ENCODE measurements at regions not wholly inside any gene's neighbourhood (a gene's known extent, or its start where the extent isn't known, plus 50 kb on each side); places are given as distances from the start of the nearest gene placed in this dataset.
A peak's percentile ranks its signal among the peaks of the same experiment; 100 is the strongest.

DNA sequence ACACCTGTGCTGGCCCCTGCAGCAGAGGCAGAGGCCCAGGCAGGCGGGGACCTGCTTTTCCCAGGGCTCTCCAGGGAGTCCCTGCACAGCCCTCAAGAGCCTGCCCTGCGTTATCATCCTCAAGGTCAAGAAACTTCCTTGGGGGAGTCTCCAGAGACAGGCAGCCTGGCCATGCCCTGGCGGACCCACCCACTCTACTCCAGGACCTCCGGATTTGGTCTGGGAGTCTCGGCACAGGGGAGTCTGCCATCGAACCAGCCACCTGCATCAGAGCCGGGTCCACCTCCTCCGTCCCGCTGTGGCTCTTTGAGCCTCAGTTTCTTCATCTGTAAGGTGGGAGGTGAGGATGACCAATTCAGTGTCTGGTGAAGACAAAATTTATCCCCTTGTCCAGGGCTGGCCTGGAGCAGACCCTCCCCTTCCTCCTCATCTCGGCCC lies 75.3 kb upstream of the TNRC6C start:
- DNase-seq = no peak

DNA sequence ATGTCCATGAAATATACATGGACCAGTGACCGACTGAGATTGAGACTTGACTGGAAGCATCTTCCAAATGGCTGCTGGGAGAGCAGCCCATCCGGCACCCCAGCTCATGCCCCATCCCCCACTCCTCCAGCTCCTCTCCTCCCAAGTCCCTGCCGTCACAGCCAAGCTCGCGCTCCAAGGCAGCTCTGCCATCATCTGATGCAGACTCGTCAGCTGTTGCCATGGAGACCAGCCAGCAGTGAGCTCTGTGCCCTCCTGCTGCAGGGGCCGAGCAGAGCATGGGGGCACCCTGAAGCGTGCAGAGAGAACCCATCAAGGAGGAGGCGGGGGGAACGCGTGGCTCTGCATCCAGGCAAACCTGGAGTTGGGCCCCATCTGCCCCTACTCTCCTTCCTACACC lies 74.5 kb upstream of the TNRC6C start:
- peak; percentile 77 for DNase-seq

DNA sequence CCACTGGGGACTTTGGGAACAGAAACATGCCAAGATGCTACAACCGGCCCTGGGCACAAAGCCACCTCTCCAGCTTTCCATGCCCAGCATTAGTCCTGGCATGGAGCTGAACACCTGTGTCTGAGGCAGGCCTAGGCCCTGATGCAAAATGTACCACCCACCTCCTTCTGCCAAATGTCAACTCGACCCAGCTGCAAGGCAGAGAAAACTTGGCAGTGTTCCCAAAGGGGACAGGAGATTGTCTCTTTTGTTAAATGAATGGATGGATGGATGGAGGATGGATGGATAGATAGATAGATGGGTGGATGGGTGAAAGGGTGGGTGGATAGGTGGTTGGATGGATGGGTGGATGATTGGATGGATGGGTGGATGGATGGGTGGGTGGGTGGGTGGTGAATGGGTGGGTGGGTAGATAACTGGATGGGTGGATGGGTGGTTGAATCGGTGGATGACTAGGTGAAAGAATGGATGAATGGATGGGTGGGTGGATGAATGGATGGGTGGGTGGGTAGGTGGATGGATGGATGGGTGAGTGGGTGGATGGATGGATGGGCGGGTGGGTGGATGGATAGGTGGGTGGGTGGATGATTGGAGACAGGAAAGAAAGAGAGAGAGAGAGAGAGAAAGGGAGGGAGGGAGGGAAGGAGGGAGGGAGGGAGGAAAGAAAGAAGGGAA lies 73.4 kb upstream of the TNRC6C start:
- peak; percentile 90 for DNase-seq

DNA sequence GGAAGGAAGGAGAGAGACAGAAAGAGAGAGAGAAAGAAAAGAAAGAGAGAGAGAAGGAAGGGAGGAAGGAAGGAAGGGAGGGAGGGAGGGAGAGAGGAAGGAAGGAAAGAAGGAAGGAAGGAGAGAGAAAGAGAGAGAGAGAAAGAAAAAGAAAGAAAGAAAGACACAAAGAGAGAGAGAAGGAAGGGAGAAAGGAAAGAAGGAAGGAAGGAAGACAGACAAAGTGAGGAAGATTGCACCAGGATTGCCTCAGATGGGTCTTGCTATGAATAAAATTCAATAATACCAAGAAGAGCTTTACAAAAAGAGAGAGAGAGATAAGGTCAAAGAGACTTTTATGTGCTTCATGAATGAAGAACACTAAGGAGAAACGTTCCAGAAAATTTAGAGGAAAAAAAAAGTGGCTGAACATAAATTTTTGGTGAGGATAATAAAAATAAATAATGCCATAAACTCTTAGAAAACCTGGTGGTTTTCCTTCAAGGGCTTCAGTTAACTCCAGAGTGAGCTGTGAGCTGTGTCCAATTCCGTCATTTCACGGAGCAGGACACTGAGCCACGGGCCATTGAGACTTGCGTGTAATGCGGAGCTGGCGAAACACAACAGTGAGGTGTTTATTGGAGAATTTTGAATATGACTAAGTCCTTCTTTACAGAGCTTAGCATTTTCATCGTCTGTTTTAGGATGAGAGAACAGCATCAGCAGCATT lies 72.7 kb upstream of the TNRC6C start:
- DNase-seq = peak; percentile 24

DNA sequence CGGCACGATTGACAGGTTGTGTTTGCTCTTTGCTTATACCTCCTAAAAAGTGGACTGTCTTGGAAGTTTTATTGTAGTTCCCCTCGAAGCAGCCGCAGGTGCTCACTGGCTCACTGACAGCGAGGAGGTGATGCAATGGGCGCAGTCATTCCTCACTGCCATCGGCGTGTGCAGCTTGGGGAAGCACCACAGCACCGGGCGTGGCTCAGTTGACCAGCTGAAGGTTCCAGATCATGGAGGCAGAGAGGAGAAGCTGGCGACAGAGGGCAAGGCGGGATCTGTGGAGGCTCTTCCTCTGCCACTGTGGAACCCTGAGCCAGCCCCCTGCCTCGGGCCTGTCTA lies 72.1 kb upstream of the TNRC6C start:
- DNase-seq = no peak

DNA sequence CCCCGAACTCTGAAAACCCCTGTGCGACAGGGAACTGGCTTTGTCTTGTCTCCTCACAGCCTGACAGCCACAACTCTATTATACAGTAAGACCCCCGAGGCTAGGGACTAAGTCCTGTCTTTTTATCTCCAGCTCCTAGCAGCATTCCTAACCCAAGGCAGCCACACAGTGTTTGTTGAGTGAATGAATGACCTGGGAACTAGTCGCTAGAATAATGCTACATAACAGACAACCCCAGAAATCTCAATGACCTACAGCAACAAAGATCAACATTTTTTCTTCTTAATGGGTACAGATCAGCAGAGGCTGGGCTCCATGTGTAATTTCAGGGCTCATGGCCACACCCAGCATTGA lies 71.4 kb upstream of the TNRC6C start:
- DNase-seq = no peak

DNA sequence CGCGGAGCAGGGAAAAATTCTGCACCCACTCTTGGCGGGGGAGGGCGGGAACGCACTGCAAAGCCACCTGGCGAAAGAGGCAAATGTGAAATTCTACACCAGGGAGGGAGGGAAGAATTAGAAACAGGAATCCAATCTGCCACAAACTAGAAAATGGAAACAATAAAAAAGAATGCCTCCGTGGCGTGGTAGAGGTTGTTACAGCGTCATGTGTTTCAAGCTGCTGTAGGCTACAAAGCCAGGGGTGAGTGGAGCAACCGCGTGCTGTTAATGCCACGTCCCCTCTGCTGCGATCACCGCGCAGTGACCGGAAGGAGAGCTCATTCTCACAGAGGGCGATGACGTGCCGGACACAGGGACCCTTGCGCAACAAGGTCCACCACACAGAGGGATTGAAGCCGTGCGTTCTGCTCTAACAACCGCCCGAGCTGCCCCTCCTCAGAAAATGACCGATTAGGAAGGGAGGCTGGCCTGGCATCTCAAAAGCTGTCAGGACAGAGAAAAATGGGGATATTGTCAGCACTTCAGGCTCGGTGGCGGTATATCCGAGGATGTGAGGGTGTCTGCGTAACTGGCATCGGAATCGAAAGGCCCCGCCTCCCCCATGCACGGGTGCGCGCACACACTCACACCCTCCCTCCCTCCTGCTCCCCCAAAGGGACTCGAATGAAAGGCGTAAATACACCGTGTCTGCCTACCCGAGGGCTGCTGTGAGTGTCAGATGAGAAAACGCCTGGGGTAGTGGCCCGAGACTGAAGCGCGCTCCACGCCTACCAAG lies 70.8 kb upstream of the TNRC6C start:
- DNase-seq = peak; percentile 72

DNA sequence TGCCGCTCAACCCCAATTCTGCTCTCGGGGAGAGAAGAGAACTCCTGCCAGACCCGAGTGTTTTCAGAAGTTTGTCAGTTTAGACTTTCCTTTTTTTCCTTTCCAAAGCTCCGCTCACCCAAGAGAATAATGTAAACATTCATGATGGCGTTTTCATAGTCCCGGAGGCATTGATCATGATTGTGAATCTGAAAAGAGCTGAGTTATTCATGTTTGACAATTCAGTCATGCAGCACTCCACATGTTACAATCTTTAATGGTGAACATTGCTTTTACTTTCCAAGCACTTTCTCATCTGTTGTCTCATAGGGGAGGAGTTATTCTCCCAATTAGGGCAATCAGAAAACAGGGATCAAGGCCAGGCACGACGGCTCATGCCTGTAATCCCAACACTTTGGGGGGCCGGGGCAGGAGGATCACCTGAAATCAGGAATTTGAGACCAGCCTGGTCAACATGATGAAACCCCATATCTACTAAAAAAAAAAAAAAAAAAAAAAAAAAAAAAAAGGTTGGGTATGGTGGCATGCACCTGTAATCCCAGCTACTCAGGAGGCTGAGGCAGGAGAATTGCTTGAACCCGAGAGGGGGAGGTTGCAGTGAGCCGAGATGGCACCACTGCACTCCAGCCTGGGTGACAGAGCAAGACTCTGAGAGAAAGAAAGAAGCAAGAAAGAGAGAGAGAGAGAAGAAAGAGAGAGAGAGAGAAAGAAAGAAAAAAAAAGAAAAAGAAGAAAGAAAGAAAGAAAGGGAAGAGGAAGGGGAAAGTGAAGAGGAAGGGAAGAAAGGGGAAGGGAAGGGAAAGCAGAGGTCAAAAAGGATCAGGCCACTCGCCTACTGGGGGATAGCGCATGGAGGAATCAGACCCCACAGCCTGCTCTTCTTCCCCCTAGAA lies 70.0 kb upstream of the TNRC6C start:
- DNase-seq = no peak

DNA sequence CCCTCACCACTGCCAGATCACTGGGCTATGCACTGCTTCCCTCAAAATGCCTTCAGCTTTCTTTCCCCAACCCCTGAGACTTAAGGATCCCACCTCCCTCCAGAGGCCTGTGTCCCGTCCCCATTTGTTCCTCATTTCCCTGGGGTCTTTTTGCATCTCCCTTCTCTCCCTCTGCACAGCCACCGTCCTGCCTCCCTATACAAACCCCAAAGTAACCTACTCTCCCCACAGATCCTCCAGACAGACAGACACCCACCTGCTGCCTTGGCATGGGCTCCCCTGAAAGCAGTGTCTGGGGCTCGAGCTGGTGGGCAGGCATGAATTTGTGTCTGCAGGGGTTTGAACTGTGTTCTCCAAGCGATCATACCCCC lies 69.4 kb upstream of the TNRC6C start:
- no peak for DNase-seq

DNA sequence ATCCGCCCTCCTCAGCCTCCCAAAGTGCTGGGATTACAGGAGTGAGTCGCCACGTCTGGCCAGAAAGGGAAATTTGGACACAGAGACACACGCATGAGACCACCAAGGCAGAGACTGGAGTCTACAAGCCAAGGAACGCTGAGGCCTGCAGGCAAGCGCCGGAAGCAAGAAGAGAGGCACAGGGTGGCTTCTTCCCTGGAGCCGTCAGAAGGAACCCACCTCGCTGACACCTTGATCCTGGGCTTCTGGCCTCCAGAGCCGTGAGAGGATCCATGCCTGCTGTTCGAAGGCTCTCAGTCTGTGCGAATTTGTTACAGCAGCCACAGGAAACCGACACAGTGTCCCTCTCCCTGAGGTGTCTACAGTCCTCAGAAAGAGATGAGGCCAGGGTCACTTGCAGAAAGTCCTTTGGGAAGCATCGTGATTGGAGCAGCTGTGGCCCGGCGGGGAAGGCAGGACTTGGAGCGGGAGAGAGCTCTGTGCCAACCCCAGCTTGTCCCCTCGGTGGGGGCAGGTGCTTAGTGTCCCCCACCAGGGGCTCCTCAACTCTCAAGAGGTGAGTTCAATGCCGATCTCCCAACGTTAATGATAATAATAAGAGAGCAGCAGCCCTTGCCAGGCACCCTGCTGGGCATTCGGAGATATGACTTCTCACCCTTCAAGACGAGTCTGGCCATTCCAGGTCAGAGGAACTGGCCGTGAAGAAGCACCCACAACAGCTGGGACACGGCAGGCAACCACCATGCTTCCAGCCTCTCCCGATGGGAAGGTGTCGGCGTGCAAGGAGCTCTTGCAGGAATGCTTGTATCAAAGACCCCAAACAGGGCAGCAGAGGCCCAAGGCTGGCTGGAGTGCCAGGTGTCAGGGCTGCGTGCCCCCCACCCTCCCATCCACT lies 68.4 kb upstream of the TNRC6C start:
- no peak for DNase-seq

DNA sequence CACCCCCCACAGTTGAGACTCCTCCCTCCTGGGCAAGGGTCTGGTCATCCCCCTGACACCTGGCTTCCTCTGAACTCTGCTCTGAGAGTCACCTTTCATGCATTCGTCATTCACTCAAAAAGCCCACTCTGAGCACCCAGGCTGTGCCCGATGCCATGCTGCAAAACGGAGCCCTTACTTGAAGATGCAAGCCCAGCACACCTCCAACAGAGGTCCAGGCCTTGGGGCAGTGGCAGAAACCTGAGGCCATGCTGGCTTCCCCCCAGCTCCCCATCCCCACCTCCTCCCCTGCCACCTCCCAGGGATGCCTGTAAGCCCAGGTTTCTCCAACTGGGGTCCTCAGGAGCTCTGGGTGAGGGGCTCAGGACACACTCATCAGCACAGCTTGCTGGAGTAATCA lies 67.7 kb upstream of the TNRC6C start:
- no peak for DNase-seq

DNA sequence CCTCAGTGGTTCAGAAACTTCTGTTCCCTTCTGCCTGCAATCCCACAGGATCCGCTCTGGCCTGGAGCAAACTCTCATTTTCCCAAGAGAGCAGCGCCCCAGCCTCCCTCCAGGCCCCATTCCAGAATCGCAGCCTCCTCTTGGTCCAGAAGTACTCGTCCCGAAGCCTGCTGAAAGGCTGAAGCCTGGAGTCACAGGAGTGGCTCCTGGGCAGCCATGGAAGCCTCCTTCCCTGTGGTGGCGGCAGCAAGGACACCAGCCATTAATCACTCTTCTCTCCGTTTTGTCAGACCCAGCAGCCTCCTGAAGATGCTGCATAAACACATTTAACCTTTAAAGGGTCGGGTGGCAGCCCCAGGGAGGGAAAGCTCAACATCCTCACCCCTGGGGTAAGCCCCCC lies 66.9 kb upstream of the TNRC6C start:
- no peak for DNase-seq

DNA sequence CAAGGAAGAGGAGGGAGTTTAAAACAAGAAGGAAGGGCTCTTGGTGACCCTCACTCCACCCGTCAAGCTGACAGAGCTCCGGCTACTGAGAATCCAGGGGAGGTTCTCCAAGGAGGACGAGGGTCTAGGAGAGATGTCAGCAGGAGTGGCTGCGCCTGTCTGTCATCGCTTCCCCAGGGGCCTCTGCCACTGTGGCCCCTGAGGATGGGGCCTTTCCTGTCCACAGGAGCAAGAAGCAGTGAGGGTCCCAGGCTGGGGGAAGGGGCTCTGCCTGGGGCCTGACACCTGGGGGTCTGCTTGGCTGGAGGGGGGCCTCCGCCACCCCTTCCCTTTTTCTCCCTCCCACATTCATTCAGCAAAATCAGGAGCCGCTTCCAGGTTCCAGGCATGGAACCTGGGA lies 66.5 kb upstream of the TNRC6C start:
- no peak for DNase-seq

DNA sequence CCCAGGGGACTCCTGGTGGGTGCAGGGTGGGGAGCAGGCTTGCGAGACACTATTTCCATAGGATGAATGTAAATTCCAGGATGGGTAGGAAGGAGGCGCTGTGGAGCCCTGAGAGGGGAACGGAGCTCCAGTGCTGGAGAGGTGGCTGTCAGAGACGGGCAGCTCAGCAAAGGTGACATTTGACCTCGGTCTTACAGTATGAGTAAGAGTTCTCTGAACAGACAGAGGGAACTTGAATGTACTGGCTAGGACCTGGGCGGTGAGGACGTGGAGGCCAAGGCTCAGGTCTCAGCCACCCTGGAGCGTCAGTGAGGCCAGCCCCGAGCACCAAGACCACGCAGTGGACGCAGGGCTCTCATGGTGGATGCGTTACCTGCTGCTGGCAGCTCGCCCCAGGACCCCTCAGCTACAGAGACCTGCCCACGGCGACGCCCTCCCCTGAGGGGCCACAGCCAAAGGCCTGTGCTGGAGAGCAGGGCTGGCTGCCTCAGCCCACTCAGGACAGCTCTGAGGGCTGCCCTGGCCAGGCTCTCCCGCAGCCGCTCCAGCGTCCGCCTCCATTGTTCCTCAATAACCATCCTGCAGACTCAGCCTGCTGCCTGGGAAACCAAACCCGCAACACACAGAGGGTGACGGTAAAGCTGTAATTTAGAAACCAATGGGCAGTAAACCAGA lies 65.9 kb upstream of the TNRC6C start:
- DNase-seq = peak; percentile 11

DNA sequence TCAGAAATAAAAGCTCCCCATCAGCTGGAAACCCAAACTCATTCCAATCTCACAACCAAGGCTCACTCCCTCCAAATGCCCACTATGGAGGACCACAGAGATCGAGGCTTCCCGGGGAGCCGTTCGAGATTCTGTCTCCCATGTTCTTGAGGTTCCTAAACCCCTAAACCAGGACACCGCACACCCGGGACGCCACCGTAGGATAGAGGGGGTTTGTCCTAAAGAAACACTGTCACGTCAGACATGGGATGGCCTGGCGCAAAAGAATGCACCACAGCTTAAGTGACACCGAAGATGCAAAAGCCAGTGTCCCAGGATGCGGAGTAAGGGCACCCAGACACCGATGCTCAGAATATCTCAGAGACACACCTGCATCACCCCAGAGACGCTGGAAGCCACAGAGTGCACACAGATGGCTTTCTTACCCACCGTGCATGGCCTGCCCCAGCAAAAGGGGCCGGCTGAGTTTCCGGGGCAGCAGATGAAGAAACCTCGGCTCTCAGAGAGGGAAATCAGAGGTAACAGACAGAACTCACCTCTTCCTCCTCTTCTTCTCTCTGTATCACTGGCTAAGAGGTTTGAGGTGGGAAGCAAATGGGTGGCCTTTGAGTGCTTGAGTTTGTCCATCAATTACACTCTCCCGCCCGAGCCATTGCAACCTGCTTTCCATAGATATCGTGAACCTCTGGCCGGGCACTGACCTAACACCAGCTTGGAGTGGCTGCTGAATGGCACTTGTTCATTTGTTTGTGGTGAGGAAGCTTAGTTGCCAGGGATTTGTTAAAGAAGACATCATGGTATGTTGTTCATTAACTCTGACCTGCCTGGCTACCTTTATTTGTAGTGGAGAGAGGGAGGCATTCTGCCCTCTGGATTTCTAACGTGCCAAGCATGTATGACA lies 65.1 kb upstream of the TNRC6C start:
- DNase-seq = no peak

DNA sequence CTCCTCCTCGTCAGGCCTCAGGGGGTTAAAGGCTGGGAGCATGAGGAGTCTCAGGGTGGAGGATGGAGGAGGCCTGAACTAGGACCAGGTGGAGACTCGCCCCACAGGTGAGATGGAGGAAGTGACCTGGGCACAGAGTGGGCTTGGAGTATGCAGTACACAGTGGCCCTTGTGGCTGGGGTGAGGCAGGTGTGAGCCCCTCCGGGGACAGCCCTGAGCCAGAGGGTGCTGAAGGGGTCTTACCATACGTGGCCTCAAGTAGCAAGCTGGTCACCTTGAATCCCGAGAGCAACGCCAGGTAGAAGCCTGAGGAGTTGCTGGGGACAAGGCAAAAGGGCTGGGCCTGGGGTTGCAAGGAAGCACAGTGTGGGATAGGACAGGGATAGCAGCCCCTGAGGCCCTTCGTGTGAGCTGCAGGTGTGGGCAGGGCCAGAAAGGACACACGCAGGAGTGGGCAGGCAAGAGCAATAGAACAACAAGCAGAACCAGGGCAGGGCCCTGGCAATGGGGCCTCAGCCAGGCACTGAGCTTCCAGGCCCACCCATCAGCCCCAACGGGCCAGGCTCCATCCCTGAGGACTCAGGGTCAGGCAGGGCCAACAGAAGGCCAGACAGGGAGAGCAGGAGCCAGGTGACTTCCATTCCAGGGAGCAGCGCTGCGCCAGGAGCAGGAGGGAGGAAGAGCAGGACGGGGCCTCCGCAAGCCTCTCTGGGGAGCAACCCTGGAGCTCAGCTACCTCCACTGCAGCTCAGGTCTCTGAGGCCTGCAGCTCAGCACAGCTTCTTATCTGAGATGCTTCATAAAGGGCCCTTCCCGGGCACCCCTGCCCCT lies 64.2 kb upstream of the TNRC6C start:
- no peak for DNase-seq

DNA sequence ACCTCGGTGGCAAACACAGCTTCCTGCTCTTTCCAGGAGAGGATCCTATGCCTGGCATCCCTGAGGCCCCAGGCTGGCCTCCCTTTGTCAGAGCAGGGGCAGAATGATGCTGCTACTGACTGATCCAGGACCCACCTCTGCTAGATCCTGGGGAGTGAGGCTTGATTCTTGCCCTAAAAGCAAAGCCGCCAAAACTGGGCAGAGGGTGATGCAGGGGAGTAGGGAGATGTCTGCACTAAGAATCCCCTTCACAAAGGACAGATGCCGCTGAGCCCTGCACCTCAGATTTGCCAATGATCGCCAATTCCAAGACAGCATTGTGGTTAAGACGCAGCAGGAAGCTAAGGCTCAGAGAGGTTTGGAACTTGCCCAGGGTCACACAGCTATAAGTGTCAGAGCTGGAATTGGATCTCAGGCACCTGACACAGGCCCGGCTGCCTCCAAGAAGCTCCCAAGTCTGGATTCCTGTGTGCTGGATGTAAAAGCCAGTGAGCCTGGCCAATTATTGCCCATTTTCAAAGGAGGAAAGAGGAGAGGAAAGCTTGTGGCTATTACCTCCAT lies 60.7 kb upstream of the TNRC6C start:
- no peak for DNase-seq

DNA sequence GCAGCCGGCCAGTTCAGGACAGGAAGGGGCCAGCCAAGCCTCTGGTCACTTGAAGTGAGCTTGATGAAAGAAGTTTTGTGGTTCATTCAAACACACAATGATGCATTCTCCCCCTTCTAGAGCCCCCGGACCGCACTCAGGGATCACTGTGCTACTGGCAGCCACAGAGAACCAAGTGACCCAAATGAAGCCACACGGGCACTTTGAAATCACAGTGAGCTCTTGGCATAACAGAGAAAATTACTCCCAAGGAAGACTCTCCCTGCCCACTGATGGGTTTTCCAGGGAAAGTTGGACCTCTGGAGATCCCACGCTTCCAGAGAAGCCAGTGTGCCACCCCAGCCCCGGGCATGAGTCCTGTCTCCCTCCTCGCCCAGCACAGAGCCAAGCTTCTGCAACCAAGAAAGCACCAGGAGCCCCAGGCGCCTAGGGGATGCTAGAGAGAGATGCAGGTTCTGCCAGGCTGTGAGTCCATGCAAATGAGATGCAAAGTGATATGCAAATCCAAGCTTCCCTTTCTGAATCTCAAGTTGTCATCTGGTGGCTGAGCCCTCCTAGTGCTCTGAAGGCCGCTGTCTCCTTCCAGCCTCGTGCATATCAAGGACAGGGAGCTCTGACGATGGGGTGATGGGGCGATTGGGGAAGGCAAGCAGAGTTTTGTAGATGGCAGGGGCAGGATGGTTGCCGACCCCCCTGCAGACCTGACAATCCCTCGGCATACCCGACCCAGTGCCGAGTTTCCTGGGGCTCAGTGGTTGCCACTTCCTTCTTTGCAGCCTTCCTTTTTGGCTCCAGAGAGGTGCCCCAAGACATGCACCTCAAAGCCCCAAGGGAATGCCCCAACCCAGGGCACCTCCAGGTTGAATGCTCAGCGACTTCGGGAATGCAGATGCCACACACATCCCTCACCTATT lies 59.7 kb upstream of the TNRC6C start:
- DNase-seq = no peak
